GM23338 (cell line): ENCODE measurements at regions not wholly inside any gene's neighbourhood (a gene's known extent, or its start where the extent isn't known, plus 50 kb on each side); places are given as distances from the start of the nearest gene placed in this dataset.

Experiments
- ATAC-seq: fragments of 200-7000 bp; cut with Tn5 transposase; 3 replicates; pipeline ENCODE4 v1.9.1; 2020
- DNase-seq: peaks from one replicate; pipeline ENCODE4 v3.0.0-alpha.2; 2015; ENCODE audit warnings: low spot score
- H2AFZ ChIP-seq: fragments of 200-600 bp; sonication (generic); 2 replicates; pipeline ENCODE4 v1.8.0; 2016; ENCODE audit warnings: antibody characterized with exemption, mild to moderate bottlenecking, moderate library complexity
- H3F3A ChIP-seq: fragments of 200-600 bp; sonication (generic); replicated peaks from 2 replicates; pipeline ENCODE4 v1.8.0; 2017; ENCODE audit warnings: antibody characterized with exemption, mixed run types, low read depth
- H3K27ac ChIP-seq: fragments of 200-600 bp; sonication (generic); 2 replicates; pipeline ENCODE4 v1.6.1; 2016; ENCODE audit warnings: low read depth
- H3K27me3 ChIP-seq: fragments of 200-600 bp; sonication (generic); 2 replicates; pipeline ENCODE4 v1.8.0; 2016; ENCODE audit warnings: mild to moderate bottlenecking, mixed run types, moderate library complexity; ENCODE audit not compliant: insufficient read depth
- H3K36me3 ChIP-seq: fragments of 200-600 bp; sonication (generic); 2 replicates; pipeline ENCODE4 v1.8.0; 2016; ENCODE audit warnings: mild to moderate bottlenecking; ENCODE audit not compliant: insufficient read depth
- H3K4me1 ChIP-seq: fragments of 200-600 bp; sonication (generic); 2 replicates; pipeline ENCODE4 v1.8.0; 2016; ENCODE audit warnings: mild to moderate bottlenecking, moderate library complexity; ENCODE audit not compliant: insufficient read depth
- H3K4me2 ChIP-seq: fragments of 200-600 bp; sonication (generic); 2 replicates; pipeline ENCODE4 v1.7.1; 2017; ENCODE audit warnings: mixed run types
- H3K4me3 ChIP-seq: fragments of 200-600 bp; sonication (generic); 2 replicates; pipeline ENCODE4 v1.6.1; 2016; ENCODE audit warnings: mixed run types
- H3K79me2 ChIP-seq: fragments of 200-600 bp; sonication (generic); replicated peaks from 2 replicates; pipeline ENCODE4 v1.8.0; 2017; ENCODE audit warnings: mild to moderate bottlenecking; ENCODE audit not compliant: insufficient read depth
- H3K9me2 ChIP-seq: fragments of 200-600 bp; sonication (generic); 2 replicates; pipeline ENCODE4 v1.8.0; 2017; ENCODE audit not compliant: insufficient read depth
- H4K20me1 ChIP-seq: fragments of 200-600 bp; sonication (generic); replicated peaks from 2 replicates; pipeline ENCODE4 v1.8.0; 2017; ENCODE audit warnings: mild to moderate bottlenecking; ENCODE audit not compliant: insufficient read depth
- H3K27ac Mint-ChIP-seq: 2 replicates; pipeline ENCODE4 v1.8.0; 2020; ENCODE audit warnings: inconsistent platforms, mild to moderate bottlenecking, moderate library complexity, mixed read lengths
- H3K27me3 Mint-ChIP-seq: 3 replicates; pipeline ENCODE4 v1.8.0; 2022; ENCODE audit warnings: low read depth, mild to moderate bottlenecking, moderate library complexity, mixed read lengths, inconsistent platforms; ENCODE audit not compliant: insufficient read depth, poor library complexity
- H3K36me3 Mint-ChIP-seq: 3 replicates; pipeline ENCODE4 v1.8.0; 2021; ENCODE audit warnings: low read depth, mild to moderate bottlenecking, inconsistent platforms, moderate library complexity, mixed read lengths
- H3K4me1 Mint-ChIP-seq: 3 replicates; pipeline ENCODE4 v1.8.0; 2020; ENCODE audit warnings: mild to moderate bottlenecking, inconsistent platforms, mixed read lengths
- H3K4me3 Mint-ChIP-seq: 3 replicates; pipeline ENCODE4 v1.8.0; 2021; ENCODE audit warnings: moderate library complexity, mild to moderate bottlenecking, inconsistent platforms, mixed read lengths
- H3K9me3 Mint-ChIP-seq: 3 replicates; pipeline ENCODE4 v1.8.0; 2020; ENCODE audit warnings: moderate library complexity, mild to moderate bottlenecking, inconsistent platforms, mixed read lengths
- CREB1 ChIP-seq: fragments of 250-450 bp; sonication (Bioruptor Pico); IDR thresholded peaks from 2 replicates; pipeline ENCODE4 v1.5.0; 2020; ENCODE audit warnings: low read depth, mild to moderate bottlenecking, moderate library complexity
- EZH2 ChIP-seq: fragments of 200-600 bp; sonication (generic); IDR thresholded peaks from one replicate; pipeline ENCODE4 v1.8.0; 2017; ENCODE audit warnings: antibody characterized with exemption, mild to moderate bottlenecking, low read depth; ENCODE audit not compliant: unreplicated experiment
- JUNB ChIP-seq: IDR thresholded peaks from one replicate; pipeline ENCODE4 v1.6.1; 2016; ENCODE audit warnings: antibody characterized with exemption; ENCODE audit not compliant: unreplicated experiment
- POLR2AphosphoS5 ChIP-seq: IDR thresholded peaks from 2 replicates; pipeline ENCODE4 v1.6.1; 2016; ENCODE audit warnings: antibody characterized with exemption, low read depth
- STAT1 ChIP-seq: IDR thresholded peaks from one replicate; pipeline ENCODE4 v1.6.1; 2016; ENCODE audit warnings: antibody characterized with exemption; ENCODE audit not compliant: unreplicated experiment
- ZNF114 ChIP-seq: fragments of 250-450 bp; sonication (Bioruptor Pico); IDR thresholded peaks from 2 replicates; pipeline ENCODE4 v1.5.0; 2020; ENCODE audit warnings: mild to moderate bottlenecking, moderate library complexity
- ZNF331 ChIP-seq: fragments of 250-450 bp; sonication (Bioruptor Pico); IDR thresholded peaks from 2 replicates; pipeline ENCODE4 v1.5.0; 2020; ENCODE audit warnings: low read depth, mild to moderate bottlenecking, moderate library complexity
- TF ChIP-seq, protein P1 (sequence below): IDR thresholded peaks from one replicate; pipeline ENCODE4 v1.6.1; 2018; ENCODE audit warnings: antibody characterized with exemption; ENCODE audit not compliant: unreplicated experiment
- TF ChIP-seq, protein P2 (sequence below): fragments of 250-450 bp; sonication (Bioruptor Pico); IDR thresholded peaks from 2 replicates; pipeline ENCODE4 v1.5.0; 2020; ENCODE audit warnings: mild to moderate bottlenecking, moderate library complexity
- TF ChIP-seq, protein P3 (sequence below), 2 experiments: fragments of 200-600 bp in 1 of 2; sonication (generic) in 1 of 2; conservative IDR thresholded peaks; 2 replicates each; pipeline versions ENCODE4 v1.5.1 to v1.6.1; 2016 to 2017; ENCODE audit warnings: antibody characterized with exemption in 2 of 2, low read depth in 2 of 2, mild to moderate bottlenecking in 2 of 2, moderate library complexity in 1 of 2

DNA sequence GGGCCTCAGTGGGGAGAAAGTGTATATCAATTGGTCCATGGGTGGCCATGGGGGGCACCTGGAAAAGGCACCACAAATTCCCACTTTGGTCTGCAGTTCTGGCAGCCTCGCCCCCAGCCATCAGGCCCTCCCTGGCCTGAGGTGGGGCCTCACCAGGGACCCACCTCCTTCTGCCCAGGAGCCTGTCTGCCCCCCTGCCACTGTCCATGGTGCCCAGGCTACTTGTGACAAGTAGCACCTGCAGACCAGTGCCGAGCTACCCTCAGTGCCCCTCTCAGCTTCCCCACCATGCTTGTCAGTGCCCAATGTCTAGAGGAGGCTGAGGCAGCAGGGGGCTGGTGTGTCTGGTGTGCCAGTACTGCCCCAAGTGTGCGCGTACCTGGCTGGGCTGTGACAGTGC lies 87.1 kb upstream of the PAXBP1 start (continued):
- TF ChIP-seq, protein P1, sequence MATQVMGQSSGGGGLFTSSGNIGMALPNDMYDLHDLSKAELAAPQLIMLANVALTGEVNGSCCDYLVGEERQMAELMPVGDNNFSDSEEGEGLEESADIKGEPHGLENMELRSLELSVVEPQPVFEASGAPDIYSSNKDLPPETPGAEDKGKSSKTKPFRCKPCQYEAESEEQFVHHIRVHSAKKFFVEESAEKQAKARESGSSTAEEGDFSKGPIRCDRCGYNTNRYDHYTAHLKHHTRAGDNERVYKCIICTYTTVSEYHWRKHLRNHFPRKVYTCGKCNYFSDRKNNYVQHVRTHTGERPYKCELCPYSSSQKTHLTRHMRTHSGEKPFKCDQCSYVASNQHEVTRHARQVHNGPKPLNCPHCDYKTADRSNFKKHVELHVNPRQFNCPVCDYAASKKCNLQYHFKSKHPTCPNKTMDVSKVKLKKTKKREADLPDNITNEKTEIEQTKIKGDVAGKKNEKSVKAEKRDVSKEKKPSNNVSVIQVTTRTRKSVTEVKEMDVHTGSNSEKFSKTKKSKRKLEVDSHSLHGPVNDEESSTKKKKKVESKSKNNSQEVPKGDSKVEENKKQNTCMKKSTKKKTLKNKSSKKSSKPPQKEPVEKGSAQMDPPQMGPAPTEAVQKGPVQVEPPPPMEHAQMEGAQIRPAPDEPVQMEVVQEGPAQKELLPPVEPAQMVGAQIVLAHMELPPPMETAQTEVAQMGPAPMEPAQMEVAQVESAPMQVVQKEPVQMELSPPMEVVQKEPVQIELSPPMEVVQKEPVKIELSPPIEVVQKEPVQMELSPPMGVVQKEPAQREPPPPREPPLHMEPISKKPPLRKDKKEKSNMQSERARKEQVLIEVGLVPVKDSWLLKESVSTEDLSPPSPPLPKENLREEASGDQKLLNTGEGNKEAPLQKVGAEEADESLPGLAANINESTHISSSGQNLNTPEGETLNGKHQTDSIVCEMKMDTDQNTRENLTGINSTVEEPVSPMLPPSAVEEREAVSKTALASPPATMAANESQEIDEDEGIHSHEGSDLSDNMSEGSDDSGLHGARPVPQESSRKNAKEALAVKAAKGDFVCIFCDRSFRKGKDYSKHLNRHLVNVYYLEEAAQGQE = no peak
- TF ChIP-seq STAT1 = no peak
- TF ChIP-seq EZH2 = no peak

DNA sequence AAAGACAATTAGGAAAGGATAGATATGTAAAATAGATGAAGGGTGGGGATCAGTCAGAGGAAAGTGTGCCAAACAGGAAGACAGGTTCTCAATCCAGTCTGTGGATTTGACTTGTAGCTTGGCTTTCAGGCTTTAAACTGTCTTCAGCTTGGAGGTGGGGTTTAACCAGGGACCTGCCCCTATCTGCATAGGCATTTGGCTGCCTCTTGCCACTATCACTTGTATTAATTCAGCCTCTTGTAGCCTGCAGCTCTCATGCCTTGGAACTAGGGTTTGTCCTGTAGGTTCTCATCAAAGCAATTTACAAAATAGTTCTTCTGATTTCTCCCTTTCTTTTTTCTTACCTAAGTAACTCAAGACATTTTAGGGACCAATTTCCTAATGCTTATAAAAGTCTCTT lies 88.8 kb upstream of the PAXBP1 start:
- Histone ChIP-seq H3F3A (no peaks in the 10 kb centered on the region), H3K4me2 (no peak overlapping the region), H4K20me1 (no peaks in the 10 kb centered on the region), H3K27ac (no peak overlapping the region), H3K79me2 (no peaks in the 10 kb centered on the region), H3K4me1 (no peaks in the 10 kb centered on the region), H3K9me2 (no peaks in the 10 kb centered on the region), H3K27me3 (no peaks in the 10 kb centered on the region), H2AFZ (no peak overlapping the region), H3K4me3 (no peak overlapping the region), H3K36me3 (no peaks in the 10 kb centered on the region; the same call in 1 of the 2 replicates)
- no peaks in the 10 kb centered on the region for H3K4me1 Mint-ChIP-seq
- DNase-seq = no peak
- H3K4me3 Mint-ChIP-seq = no peak overlapping the region
- H3K27ac Mint-ChIP-seq = no peak overlapping the region
- no peak for ATAC-seq
- peaks cover 4% of the 10 kb centered on the region for H3K27me3 Mint-ChIP-seq
- H3K9me3 Mint-ChIP-seq = peaks cover 52% of the 10 kb centered on the region
- H3K36me3 Mint-ChIP-seq = peaks cover 18% of the 10 kb centered on the region
- TF ChIP-seq POLR2AphosphoS5 (no peak), EZH2 (no peak), JUNB (no peak), ZNF114 (CRISPR knock-in tag) (no peak), STAT1 (no peak), CREB1 (CRISPR knock-in tag) (no peak), ZNF331 (no peak)
- TF ChIP-seq, protein P2, sequence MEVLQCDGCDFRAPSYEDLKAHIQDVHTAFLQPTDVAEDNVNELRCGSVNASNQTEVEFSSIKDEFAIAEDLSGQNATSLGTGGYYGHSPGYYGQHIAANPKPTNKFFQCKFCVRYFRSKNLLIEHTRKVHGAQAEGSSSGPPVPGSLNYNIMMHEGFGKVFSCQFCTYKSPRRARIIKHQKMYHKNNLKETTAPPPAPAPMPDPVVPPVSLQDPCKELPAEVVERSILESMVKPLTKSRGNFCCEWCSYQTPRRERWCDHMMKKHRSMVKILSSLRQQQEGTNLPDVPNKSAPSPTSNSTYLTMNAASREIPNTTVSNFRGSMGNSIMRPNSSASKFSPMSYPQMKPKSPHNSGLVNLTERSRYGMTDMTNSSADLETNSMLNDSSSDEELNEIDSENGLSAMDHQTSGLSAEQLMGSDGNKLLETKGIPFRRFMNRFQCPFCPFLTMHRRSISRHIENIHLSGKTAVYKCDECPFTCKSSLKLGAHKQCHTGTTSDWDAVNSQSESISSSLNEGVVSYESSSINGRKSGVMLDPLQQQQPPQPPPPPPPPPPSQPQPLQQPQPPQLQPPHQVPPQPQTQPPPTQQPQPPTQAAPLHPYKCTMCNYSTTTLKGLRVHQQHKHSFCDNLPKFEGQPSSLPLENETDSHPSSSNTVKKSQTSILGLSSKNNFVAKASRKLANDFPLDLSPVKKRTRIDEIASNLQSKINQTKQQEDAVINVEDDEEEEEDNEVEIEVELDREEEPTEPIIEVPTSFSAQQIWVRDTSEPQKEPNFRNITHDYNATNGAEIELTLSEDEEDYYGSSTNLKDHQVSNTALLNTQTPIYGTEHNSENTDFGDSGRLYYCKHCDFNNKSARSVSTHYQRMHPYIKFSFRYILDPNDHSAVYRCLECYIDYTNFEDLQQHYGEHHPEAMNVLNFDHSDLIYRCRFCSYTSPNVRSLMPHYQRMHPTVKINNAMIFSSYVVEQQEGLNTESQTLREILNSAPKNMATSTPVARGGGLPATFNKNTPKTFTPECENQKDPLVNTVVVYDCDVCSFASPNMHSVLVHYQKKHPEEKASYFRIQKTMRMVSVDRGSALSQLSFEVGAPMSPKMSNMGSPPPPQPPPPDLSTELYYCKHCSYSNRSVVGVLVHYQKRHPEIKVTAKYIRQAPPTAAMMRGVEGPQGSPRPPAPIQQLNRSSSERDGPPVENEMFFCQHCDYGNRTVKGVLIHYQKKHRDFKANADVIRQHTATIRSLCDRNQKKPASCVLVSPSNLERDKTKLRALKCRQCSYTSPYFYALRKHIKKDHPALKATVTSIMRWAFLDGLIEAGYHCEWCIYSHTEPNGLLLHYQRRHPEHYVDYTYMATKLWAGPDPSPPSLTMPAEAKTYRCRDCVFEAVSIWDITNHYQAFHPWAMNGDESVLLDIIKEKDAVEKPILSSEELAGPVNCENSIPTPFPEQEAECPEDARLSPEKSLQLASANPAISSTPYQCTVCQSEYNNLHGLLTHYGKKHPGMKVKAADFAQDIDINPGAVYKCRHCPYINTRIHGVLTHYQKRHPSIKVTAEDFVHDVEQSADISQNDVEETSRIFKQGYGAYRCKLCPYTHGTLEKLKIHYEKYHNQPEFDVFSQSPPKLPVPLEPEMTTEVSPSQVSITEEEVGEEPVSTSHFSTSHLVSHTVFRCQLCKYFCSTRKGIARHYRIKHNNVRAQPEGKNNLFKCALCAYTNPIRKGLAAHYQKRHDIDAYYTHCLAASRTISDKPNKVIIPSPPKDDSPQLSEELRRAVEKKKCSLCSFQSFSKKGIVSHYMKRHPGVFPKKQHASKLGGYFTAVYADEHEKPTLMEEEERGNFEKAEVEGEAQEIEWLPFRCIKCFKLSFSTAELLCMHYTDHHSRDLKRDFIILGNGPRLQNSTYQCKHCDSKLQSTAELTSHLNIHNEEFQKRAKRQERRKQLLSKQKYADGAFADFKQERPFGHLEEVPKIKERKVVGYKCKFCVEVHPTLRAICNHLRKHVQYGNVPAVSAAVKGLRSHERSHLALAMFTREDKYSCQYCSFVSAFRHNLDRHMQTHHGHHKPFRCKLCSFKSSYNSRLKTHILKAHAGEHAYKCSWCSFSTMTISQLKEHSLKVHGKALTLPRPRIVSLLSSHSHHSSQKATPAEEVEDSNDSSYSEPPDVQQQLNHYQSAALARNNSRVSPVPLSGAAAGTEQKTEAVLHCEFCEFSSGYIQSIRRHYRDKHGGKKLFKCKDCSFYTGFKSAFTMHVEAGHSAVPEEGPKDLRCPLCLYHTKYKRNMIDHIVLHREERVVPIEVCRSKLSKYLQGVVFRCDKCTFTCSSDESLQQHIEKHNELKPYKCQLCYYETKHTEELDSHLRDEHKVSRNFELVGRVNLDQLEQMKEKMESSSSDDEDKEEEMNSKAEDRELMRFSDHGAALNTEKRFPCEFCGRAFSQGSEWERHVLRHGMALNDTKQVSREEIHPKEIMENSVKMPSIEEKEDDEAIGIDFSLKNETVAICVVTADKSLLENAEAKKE = no peak
- TF ChIP-seq, protein P1 = no peak
- TF ChIP-seq, protein P3, sequence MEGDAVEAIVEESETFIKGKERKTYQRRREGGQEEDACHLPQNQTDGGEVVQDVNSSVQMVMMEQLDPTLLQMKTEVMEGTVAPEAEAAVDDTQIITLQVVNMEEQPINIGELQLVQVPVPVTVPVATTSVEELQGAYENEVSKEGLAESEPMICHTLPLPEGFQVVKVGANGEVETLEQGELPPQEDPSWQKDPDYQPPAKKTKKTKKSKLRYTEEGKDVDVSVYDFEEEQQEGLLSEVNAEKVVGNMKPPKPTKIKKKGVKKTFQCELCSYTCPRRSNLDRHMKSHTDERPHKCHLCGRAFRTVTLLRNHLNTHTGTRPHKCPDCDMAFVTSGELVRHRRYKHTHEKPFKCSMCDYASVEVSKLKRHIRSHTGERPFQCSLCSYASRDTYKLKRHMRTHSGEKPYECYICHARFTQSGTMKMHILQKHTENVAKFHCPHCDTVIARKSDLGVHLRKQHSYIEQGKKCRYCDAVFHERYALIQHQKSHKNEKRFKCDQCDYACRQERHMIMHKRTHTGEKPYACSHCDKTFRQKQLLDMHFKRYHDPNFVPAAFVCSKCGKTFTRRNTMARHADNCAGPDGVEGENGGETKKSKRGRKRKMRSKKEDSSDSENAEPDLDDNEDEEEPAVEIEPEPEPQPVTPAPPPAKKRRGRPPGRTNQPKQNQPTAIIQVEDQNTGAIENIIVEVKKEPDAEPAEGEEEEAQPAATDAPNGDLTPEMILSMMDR (conservative IDR thresholded peaks at IDR 0.05; ENCODE audit: low read depth in 2 of 2) = no peak
